GM12872 (cell line): ENCODE measurements at regions not wholly inside any gene's neighbourhood (a gene's known extent, or its start where the extent isn't known, plus 50 kb on each side); places are given as distances from the start of the nearest gene placed in this dataset.
A peak's percentile ranks its signal among the peaks of the same experiment; 100 is the strongest.

Experiments used
- CTCF ChIP-seq: IDR thresholded peaks from 3 replicates; pipeline ENCODE4 v1.5.1; 2011; ENCODE audit warnings: low read depth, mild to moderate bottlenecking, low read length, moderate library complexity; ENCODE audit not compliant: insufficient read depth

DNA sequence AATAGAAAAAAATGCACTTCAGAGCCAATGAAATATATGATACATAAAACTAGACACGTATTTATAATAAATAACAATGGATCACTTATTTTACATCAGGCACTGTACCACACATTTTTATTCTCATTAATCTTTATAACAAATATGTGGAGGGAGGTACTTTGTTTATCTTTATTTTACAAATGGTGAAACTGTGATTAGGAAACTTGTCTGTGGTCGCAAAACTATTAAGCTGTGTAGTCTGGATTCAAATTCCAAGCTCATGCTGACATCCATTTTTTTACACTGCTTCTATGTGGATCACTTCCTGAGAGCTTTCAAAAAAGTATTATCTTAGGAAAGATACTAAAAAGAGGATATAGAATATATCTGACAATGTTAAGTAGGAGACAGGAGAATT lies 978.6 kb downstream of the SORCS1 start:
- no peak for TF ChIP-seq CTCF

DNA sequence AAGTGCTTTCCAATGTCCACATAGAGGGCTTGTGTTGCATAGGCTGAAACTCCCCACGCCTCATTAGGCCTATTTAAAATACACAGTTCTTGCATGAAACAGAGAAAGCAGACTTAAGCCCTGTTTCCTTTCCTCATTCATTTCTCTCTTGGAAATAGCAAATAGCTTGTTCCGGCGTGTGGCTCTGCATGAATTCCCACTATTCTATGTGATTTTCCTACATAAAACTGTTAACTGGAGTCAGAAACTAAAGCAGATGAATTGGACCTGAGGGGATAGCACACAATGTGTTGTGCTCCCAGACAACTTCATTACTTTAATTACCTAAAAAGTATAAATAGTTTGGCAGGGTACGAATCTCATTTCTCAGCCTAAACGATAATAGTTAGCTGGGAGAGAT lies 981.5 kb downstream of the SORCS1 start:
- no peak for TF ChIP-seq CTCF

DNA sequence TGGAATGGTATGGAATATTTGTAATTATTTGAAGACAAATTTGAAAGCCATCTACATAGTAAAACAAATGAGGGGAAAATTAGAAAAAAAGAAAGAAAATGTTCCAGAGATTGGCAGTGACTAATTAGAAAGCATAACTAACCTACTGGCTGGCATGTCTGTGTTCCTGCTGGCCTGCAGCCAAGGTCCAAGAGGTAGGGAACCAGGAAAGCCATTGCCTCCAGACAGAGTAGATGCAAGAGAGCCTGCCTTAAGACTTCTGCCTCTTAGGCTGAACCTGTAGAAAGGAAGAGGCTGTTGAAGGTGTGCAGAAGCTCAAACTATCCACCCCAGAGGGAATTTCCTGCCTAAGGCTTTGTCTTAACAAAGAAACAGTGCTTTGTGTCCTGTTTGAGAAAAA lies 982.0 kb downstream of the SORCS1 start:
- no peak for TF ChIP-seq CTCF

- TF ChIP-seq CTCF: no peak
These were observed 983.0 kb downstream of the SORCS1 start for GRCh38 chr10:106181501-106181900.

- no peak for TF ChIP-seq CTCF
These were observed 985.1 kb downstream of the SORCS1 start for GRCh38 chr10:106179430-106179829.

DNA sequence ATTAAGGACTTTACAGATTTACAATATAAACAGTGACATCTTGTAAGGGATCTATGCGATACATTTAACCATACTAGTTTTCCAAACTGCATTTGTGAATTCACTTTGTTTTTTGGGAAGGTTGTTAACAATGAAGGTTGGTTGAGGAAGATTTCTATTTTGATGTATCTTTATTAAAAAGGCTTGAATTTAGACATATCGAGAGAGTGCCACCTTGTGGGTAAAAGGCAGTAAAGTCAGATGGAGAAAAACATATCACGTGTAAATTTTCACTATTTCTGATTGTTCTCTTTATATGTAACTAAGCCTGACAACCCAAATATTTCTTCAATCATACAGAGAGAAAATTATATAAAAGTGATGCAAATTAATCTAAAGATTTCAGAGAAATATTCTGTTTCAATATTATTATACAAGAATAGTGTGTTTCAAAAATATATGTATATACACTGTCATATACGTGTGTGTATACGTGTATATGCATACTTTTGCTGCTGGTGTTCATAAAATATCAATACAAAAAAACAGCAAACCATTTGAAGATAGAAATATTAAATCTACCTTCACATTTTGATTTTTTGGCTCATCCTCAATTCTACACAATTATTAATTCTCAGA lies 988.6 kb downstream of the SORCS1 start:
- TF ChIP-seq CTCF: peak; percentile 27; the same call in 1 of the 3 replicates

- TF ChIP-seq CTCF: no peak
These were observed 990.7 kb downstream of the SORCS1 start for GRCh38 chr10:106173838-106174237.
